ENCODE measurements at regions not wholly inside any gene's neighbourhood (a gene's known extent, or its start where the extent isn't known, plus 50 kb on each side); places are given as distances from the start of the nearest gene placed in this dataset.

DNA sequence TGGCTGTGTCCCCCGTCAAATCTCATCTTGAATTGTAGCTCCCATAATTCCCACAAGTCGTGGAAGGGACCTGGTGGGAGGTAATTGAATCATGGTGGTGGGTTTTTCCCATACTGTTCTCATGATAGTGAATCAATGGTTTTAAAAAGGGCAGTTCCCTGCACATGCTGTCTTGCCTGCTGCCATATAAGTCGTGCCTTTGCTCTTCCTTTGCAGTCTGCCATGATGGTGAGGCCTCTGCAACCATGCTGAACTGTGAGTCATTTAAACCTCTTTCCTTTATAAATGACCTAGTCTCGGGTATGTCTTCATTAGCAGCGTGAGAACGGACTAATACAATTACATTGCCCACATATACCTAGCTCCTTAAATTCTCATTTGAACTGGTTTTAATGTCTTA, 353.0 kb upstream of the KLF4 start:
- H2BK120ac ChIP-seq (ENCODE audit: low read depth, low read length): no peak overlapping the region
- H3K79me1 ChIP-seq (ENCODE audit: low read depth in 1 of 2, low read length in 2 of 2): no peaks in the 10 kb centered on the region
- no peak overlapping the region for H3K4me2 ChIP-seq (ENCODE audit: low read depth, low read length)
- dilution Hi-C loops (cut with HindIII; ENCODE audit: low sequenced_read_pairs, unreplicated experiment): no loop called here
- no peak overlapping the region for H2BK5ac ChIP-seq (ENCODE audit: low read depth, low read length, poor library complexity, severe bottlenecking)
- no peaks in the 10 kb centered on the region for H3K4me1 ChIP-seq (ENCODE audit: control insufficient read depth, insufficient read depth, low read length)
- H3K9ac ChIP-seq (ENCODE audit: low read depth, low read length): no peak overlapping the region
- intact Hi-C loops (cut with micrococcal nuclease): loop anchor here (10.0 kb wide), 1 partner anchor 358 kb away; the partner anchor contains the start of gene KLF4
- in situ Hi-C loops (cut with MboI; ENCODE audit: low sequenced_read_pairs): no loop called here
- no peak overlapping the region for H3K56ac ChIP-seq (ENCODE audit: extremely low read depth, insufficient read depth, low read length)
- H4K91ac ChIP-seq (ENCODE audit: insufficient read depth, low read depth, low read length): no peak overlapping the region
- no peak overlapping the region for H2AK5ac ChIP-seq (ENCODE audit: low read depth, low read length)
- H3K9me1 ChIP-seq (ENCODE audit: insufficient read depth, low read length): no peaks in the 10 kb centered on the region
- no peak overlapping the region for H3K23ac ChIP-seq (ENCODE audit: low read depth, low read length)
- no peaks in the 10 kb centered on the region; the same call in 1 of the 2 replicates for H3K27me3 ChIP-seq (ENCODE audit: control insufficient read depth, insufficient read depth, low read length)
- POLR2A ChIA-PET (ENCODE audit: unreplicated experiment): no interaction called here
- H2BK15ac ChIP-seq (ENCODE audit: low read depth, low read length): no peak overlapping the region
- H4K5ac ChIP-seq (ENCODE audit: low read depth, low read length): no peak overlapping the region
- H2AK9ac ChIP-seq (replicated peaks; ENCODE audit: low read depth, low read length, poor library complexity): no peak overlapping the region
- H4K20me1 ChIP-seq (ENCODE audit: insufficient read depth, low read length): no peaks in the 10 kb centered on the region
- H3K4ac ChIP-seq (ENCODE audit: low read depth, low read length): no peak overlapping the region
- no peak overlapping the region for H4K8ac ChIP-seq (ENCODE audit: low read depth in 2 of 2, low read length in 2 of 2)
- ATAC-seq (ENCODE audit: low read depth): no peak
- H2BK20ac ChIP-seq (ENCODE audit: low read depth, low read length): no peak overlapping the region
- no peak overlapping the region for H3K27ac ChIP-seq (ENCODE audit: insufficient read depth, low read length)
- TF ChIP-seq CHD1 (IDR thresholded peaks at IDR 0.05; ENCODE audit: low read depth, low read length): no peak
- TF ChIP-seq CEBPB (IDR thresholded peaks at IDR 0.05; ENCODE audit: low read depth, low read length): no peak
- TF ChIP-seq RCOR1 (IDR thresholded peaks at IDR 0.05; ENCODE audit: insufficient replicate concordance, low read length): no peak
- TF ChIP-seq RAD21 (IDR thresholded peaks at IDR 0.05; ENCODE audit: low read length): no peak
- TF ChIP-seq, protein P1, sequence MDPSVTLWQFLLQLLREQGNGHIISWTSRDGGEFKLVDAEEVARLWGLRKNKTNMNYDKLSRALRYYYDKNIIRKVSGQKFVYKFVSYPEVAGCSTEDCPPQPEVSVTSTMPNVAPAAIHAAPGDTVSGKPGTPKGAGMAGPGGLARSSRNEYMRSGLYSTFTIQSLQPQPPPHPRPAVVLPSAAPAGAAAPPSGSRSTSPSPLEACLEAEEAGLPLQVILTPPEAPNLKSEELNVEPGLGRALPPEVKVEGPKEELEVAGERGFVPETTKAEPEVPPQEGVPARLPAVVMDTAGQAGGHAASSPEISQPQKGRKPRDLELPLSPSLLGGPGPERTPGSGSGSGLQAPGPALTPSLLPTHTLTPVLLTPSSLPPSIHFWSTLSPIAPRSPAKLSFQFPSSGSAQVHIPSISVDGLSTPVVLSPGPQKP (IDR thresholded peaks at IDR 0.05; ENCODE audit: borderline replicate concordance, low read depth, low read length): no peak
- TF ChIP-seq, protein P2, sequence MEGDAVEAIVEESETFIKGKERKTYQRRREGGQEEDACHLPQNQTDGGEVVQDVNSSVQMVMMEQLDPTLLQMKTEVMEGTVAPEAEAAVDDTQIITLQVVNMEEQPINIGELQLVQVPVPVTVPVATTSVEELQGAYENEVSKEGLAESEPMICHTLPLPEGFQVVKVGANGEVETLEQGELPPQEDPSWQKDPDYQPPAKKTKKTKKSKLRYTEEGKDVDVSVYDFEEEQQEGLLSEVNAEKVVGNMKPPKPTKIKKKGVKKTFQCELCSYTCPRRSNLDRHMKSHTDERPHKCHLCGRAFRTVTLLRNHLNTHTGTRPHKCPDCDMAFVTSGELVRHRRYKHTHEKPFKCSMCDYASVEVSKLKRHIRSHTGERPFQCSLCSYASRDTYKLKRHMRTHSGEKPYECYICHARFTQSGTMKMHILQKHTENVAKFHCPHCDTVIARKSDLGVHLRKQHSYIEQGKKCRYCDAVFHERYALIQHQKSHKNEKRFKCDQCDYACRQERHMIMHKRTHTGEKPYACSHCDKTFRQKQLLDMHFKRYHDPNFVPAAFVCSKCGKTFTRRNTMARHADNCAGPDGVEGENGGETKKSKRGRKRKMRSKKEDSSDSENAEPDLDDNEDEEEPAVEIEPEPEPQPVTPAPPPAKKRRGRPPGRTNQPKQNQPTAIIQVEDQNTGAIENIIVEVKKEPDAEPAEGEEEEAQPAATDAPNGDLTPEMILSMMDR (conservative IDR thresholded peaks at IDR 0.05; ENCODE audit: low read depth, low read length): no peak
- TF ChIP-seq NFE2L2 (IDR thresholded peaks at IDR 0.05; ENCODE audit: low read depth, low read length): no peak
- no peak for TF ChIP-seq RFX5 (IDR thresholded peaks at IDR 0.05; ENCODE audit: low read depth, low read length)
- no peaks in the 10 kb centered on the region for H3K9me3 ChIP-seq (ENCODE audit: control insufficient read depth, insufficient read depth, low read length)
- no peak overlapping the region for H3K4me3 ChIP-seq (ENCODE audit: insufficient read depth, low read depth, low read length)
- no CpG with 5 or more reads among the region's 6 CpGs for WGBS, 2 experiments (ENCODE audit: extremely low coverage in 2 of 2, insufficient read length in 1 of 2)
- DNase-seq: no peak
- H3K14ac ChIP-seq (replicated peaks; ENCODE audit: low read depth, low read length): no peak overlapping the region
- no peaks in the 10 kb centered on the region for H3K36me3 ChIP-seq (ENCODE audit: control insufficient read depth, insufficient read depth, low read length)
- CTCF ChIA-PET: no interaction called here
- H3K18ac ChIP-seq (ENCODE audit: low read depth, low read length): no peak overlapping the region
- BruUV-seq (replicated peaks): no TSS peak
- no peak overlapping the region for H2AFZ ChIP-seq (replicated peaks; ENCODE audit: low read length, poor library complexity)
